ENCODE measurements at regions not wholly inside any gene's neighbourhood (a gene's known extent, or its start where the extent isn't known, plus 50 kb on each side); places are given as distances from the start of the nearest gene placed in this dataset.
"Not testable (repeated sequence)": the region's sequence is repeated elsewhere in the genome, so short reads cannot be mapped to it uniquely, and the experiment has no call there.

DNA sequence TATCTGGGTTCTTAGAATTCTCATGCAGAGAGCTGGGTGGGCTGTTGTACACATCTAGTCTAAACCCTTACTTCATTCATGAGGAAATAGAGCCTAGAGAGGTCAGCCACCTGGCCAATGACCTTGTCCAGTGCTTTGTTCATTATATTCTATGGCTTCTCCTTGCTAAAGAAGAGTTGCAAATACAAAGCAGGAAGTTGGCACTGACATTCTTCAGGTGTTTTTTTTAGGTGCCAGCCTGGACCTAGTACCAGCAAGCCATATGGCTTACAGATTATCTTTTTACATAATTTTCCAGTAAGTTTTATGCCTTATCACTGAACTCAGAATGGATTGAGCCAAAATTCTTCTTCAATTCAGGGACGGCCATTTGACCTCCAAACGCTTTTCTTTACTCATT, 54.7 kb upstream of the PGM2 start:
- ATAC-seq: no peak
- no peak for DNase-seq
- intact Hi-C loops (cut with DNase I): no loop called here

DNA sequence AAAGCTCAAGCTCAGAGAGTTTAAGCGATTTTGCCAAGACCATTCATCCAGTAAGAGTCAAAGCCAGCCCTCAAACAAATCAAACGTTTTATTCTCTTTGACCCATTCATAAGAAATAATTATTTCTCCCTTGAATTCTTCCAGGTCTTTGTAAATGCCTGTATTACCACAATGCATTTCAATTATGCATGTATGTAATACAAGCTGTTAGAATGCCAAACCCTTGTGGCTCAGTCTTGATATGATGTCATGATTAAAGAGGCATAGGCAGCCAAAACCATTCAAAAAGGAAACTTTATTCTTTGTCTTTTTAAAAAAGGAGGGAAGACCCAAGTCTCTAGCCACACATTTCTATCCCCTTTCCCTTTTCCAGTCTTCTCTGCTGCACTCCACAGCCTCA, 56.5 kb upstream of the PGM2 start:
- DNase-seq: no peak
- ATAC-seq: no peak
- intact Hi-C loops (cut with DNase I): no loop called here

DNA sequence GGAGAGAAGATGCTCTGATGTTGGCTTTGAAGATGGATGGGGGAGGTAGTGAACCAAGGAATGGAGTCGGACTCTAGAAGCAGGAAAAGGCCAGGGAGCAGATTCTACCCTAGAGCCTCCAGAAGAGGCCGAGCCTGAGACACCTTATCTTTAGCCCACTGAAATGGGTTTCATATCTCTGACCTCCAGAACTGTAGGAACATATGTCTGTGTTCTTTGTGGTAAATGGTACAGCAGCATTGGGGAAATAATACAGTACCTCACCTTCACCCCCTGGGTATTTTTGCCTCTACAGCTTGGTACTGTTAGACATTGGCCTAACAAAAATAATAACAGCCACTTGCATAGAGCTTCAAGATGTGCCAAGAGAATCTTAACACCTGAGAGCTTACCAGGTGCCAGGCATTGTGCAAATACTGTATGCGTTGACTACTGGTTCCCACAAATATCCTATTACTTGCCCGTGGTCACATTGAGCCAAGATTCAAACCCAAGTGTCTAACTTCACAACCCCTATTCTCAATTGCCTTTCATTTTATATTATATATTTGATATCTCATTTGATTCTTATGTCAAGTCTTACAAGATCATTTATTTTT, 57.0 kb upstream of the PGM2 start:
- intact Hi-C loops (cut with DNase I): no loop called here
- DNase-seq: no peak
- no peak for ATAC-seq

DNA sequence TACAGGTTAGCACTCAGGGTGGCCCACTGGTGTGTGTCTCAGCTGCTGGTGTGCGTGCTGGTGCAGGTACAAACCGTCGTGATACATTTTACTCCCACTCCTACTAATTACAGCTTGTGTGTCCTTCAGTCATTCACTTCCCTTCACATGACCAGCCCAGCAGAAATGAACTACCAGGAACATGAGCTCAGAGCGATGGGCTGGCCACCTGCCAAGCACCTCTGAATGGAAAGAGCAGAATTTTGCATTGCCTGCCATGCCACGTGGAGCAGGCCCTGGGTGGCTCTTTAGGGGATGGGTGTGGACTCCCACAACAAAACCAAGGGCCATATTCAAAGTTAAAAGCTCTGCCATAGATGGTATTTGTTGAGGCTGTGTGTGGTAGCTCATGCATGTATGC, 58.9 kb upstream of the PGM2 start:
- ATAC-seq (peak; percentile 44 to 54), DNase-seq (peak; percentile 63)
- intact Hi-C loops (cut with DNase I): no loop called here

DNA sequence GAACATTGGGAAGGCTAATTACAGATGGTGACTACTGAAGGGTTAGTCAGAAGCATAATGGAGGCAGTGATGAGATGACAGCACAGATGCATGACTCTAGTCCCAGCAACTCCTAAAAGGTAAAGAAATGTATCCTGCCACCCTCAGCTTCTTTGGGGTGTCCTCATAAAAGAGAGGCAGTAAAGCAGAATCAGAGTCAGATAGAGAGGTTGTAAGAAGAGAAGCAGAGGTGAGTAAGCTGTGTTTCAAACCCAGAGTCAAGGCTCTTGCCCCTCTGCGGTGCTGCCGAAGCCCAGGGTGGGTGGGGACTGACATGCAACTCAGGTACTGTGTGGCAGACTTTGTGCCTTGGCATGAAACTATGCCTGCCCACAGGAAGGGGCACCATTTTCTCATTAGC, 59.5 kb upstream of the PGM2 start:
- DNase-seq (no peak), ATAC-seq (no peak)
- intact Hi-C loops (cut with DNase I): no loop called here

- DNase-seq: no peak
- intact Hi-C loops (cut with DNase I): no loop called here
- ATAC-seq: no peak
Observed at GRCh38 chr4:37765741-37766140, 60.7 kb upstream of the PGM2 start.

DNA sequence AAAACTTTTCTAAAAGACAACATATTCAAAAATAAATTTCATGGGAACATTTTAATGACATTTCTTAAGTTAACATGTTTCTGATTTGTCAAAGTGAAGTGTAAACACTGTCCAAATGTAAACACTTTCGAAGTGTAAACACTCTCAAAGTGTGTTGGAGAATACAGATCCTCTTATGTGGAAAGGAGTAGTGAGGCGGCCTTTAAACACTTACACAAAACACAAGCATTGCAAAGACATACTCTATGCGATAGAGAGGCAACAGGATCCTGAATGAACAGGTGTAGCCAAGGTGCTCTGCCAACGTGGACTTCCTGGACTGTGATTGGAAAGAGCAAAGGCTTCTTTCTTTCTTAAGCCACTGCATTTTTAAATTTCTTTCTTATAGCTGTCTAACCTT, 62.7 kb upstream of the PGM2 start:
- no peak for DNase-seq
- ATAC-seq: no peak
- intact Hi-C loops (cut with DNase I): no loop called here

DNA sequence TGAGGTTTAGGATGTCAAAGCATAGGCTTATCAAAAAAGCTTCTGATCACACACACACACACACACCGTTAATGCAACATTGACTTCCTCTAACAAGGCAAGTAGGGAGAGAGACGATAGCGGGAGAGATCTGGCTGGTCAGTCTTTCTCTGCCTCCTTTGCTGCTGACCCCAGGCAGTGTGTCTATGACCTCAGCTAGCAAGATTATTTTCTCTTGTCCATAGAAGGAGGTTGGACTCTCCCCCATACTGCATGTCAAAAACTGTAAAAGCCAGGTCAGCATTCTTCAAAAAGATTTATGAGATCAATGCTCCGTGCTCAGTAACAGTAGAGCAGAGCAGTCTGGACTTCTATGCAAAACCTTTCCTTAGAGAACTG, 63.5 kb upstream of the PGM2 start:
- no peak for ATAC-seq
- intact Hi-C loops (cut with DNase I): no loop called here
- no peak for DNase-seq

- DNase-seq: no peak
- no peak for ATAC-seq
- intact Hi-C loops (cut with DNase I): no loop called here
Observed at GRCh38 chr4:37762294-37762990, 64.0 kb upstream of the PGM2 start.

DNA sequence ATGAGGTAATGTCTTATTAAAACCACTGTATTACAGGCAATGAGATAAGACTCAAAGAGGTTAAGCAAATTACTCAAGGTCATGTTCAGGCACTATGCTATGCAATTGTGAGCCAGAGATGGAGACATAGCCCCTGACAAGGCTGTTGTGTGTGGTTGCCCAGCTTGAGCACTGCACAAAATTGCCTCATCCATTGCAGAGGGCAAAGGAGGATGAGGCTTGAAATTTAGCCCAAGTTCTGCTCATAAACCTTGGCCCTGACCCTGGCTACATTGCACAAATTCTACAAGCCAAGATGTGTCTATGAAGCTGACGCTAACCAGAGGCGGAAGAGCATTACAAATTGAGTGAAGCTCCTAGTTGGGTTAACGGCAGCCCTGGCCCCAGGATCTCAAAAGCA, 65.6 kb upstream of the PGM2 start:
- intact Hi-C loops (cut with DNase I): no loop called here
- DNase-seq (peak; percentile 23), ATAC-seq (peak; percentile 43 to 45)

GRCh38 chr4:37759833-37760232, 66.7 kb upstream of the PGM2 start:
- ATAC-seq: no peak
- DNase-seq: no peak

DNA sequence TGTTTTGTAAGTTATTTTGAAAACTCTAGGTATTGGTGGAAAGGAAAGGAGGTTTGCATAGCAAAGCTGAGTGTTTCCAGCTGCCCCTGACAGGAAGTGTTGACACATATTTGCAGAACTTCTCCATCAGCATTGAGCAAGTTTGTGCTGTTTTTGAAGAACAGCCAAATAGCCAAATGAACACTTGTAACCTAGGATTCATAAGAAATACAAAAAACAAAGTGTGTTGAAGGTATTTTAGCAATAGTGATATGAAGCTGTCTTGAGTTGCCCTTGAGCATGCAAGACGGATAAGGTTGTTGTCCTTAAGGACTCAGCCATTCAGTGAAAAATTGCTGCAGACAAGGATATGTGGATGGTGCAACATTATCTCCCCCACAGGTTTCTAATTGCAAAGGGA, 68.3 kb upstream of the PGM2 start:
- DNase-seq (peak; percentile 31), ATAC-seq (peak; percentile 81 to 82)
- intact Hi-C loops (cut with DNase I): no loop called here

More at GRCh38 chr4:37759833-37760232, 66.7 kb upstream of the PGM2 start:
- intact Hi-C loops (cut with DNase I): no loop called here

GRCh38 chr4:37757761-37758160, 68.7 kb upstream of the PGM2 start:
- ATAC-seq (no peak), DNase-seq (no peak)
- intact Hi-C loops (cut with DNase I): no loop called here

DNA sequence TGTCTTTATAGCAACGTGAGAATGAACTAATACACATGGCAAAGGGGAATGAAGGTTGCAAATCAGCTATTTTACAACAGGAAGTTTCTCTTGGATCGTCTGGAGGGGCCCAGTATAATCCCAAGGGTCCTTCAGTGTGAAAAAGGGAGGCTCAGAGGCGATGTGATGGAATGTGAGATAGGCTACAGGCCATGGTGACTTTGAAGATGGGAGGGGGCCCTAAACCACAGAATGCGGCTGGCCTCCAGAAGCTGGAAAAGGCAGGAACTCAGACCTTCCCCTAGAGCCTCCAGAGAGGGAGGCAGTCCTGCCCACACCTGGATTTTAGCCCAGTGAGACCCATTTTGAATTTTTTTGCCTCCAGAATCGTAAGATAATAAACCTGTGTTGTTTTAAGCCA, 69.4 kb upstream of the PGM2 start:
- DNase-seq (no peak), ATAC-seq (no peak)
- intact Hi-C loops (cut with DNase I): no loop called here

DNA sequence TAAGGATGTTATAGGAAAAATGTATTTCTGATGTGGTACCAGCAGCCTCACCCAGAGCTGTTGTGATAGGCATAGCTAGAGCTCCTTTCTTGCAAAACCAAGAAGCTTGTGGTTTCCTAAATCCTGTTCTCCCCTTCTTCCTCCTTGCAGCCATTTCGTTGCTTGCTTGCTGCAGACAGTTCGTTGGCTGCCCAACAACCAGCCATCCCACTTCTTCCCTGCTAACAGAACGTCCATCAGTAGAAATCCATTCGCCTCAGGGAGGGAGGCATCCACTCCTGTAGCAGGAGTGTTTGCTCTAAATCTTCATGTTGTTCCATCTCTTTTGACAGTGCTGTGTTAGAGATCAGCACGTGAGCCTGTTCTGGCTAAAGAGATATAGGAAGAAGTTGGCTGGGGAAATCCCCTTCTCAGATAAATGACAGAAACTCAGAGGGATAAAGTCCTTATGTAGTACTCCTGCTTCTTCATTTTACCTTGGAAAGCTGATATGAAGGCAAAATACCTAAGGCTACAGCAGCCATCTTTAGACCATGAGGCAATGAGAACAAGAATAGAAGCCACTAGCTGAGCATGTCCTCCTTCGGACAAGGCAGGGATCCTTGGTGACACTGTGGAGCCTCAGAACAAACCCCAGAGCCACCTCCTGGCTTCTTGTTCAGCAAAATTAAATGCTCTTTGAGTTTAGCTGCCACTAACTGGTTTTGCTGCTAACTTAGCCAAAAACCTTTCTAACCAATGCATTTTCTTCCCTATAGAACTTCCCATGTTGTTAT, 68.4 kb upstream of the RELL1 start:
- DNase-seq (no peak), ATAC-seq (no peak)
- intact Hi-C loops (cut with DNase I): no loop called here

- DNase-seq: no peak
- intact Hi-C loops (cut with DNase I): no loop called here
- ATAC-seq: peak in 1 of 2 donors; percentile 26
Observed at GRCh38 chr4:37749398-37749988, 63.3 kb upstream of the RELL1 start.

DNA sequence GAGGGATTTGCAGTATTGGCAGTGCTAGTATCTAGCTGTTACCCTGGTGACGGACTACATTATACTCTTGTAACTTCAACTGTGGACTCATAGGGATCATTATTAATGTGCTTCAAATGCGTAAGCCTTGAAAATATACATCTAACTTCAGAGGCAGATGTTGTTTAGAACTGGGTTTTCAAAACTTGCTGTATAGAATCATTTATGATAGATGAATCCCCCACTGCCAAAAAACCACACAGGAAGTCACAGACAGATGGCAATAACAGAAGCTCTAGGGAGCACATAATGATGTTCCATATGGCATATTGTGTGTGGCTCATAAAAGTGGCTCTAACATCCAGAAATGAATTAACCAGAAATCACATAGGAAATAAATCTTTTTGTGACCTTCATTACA, 62.3 kb upstream of the RELL1 start:
- intact Hi-C loops (cut with DNase I): no loop called here
- DNase-seq: no peak
- no peak for ATAC-seq

GRCh38 chr4:37747772-37748330, 61.7 kb upstream of the RELL1 start:
- ATAC-seq (no peak), DNase-seq (no peak)
- intact Hi-C loops (cut with DNase I): no loop called here

GRCh38 chr4:37746852-37747251, 60.7 kb upstream of the RELL1 start:
- DNase-seq; ATAC-seq; intact Hi-C loops (cut with DNase I): not testable (repeated sequence)

GRCh38 chr4:37745946-37746345, 59.8 kb upstream of the RELL1 start:
- ATAC-seq (no peak), DNase-seq (no peak)
- intact Hi-C loops (cut with DNase I): no loop called here

All from left cardiac atrium (tissue), 4 donors.